Osteoblast (primary cell): ENCODE measurements at regions not wholly inside any gene's neighbourhood (a gene's known extent, or its start where the extent isn't known, plus 50 kb on each side); places are given as distances from the start of the nearest gene placed in this dataset.
"Not testable (repeated sequence)": the region's sequence is repeated elsewhere in the genome, so short reads cannot be mapped to it uniquely, and the experiment has no call there.

Source experiments
- DNase-seq: peaks from one replicate; pipeline ENCODE4 v3.0.0; 2011; ENCODE audit warnings: low spot score, mixed read lengths; ENCODE audit not compliant: insufficient read length; ENCODE audit errors: missing footprints
- H2AFZ ChIP-seq: 2 replicates; pipeline ENCODE4 v1.6.0; 2011; ENCODE audit warnings: mild to moderate bottlenecking, low read length
- H3K27ac ChIP-seq: 2 replicates; pipeline ENCODE4 v1.5.1; 2011; ENCODE audit warnings: mild to moderate bottlenecking, low read depth, low read length, moderate library complexity
- H3K27me3 ChIP-seq: 2 replicates; pipeline ENCODE4 v1.6.0; 2012; ENCODE audit warnings: mild to moderate bottlenecking, control low read depth, inconsistent platforms, low read length, moderate library complexity; ENCODE audit not compliant: insufficient read depth
- H3K36me3 ChIP-seq: 2 replicates; pipeline ENCODE4 v1.5.1; 2011; ENCODE audit warnings: mild to moderate bottlenecking, low read length, control low read depth, moderate library complexity; ENCODE audit not compliant: insufficient read depth
- H3K4me1 ChIP-seq: 2 replicates; pipeline ENCODE4 v1.5.1; 2011; ENCODE audit warnings: mild to moderate bottlenecking, low read length, control low read depth, moderate library complexity; ENCODE audit not compliant: insufficient read depth
- H3K4me2 ChIP-seq: 2 replicates; pipeline ENCODE4 v1.6.0; 2011; ENCODE audit warnings: mild to moderate bottlenecking, low read length; ENCODE audit not compliant: insufficient read depth
- H3K4me3 ChIP-seq: fragments of 200-600 bp; sonication (generic); 3 replicates; pipeline ENCODE4 v1.5.1; 2012; ENCODE audit warnings: mild to moderate bottlenecking, low read length, inconsistent platforms; ENCODE audit not compliant: insufficient read depth
- H3K79me2 ChIP-seq: 2 replicates; pipeline ENCODE4 v1.6.0; 2012; ENCODE audit warnings: mild to moderate bottlenecking, low read length, control low read depth, inconsistent platforms; ENCODE audit not compliant: insufficient read depth
- H3K9me3 ChIP-seq: 2 replicates; pipeline ENCODE4 v1.5.1; 2011; ENCODE audit warnings: low read depth, low read length, control low read depth
- H4K20me1 ChIP-seq: 2 replicates; pipeline ENCODE4 v1.6.0; 2012; ENCODE audit warnings: mild to moderate bottlenecking, low read length, control low read depth; ENCODE audit not compliant: insufficient read depth
- CTCF ChIP-seq: IDR thresholded peaks from 2 replicates; pipeline ENCODE4 v1.5.1; 2011; ENCODE audit warnings: mild to moderate bottlenecking, low read depth, low read length, moderate library complexity; ENCODE audit errors: extremely low read depth

GRCh38 chr13:18822655-18823639 lies 358.7 kb downstream of the TUBA3C start:
- not testable (repeated sequence) for H3K9me3 ChIP-seq, H3K36me3 ChIP-seq, H3K4me3 ChIP-seq, DNase-seq, H3K27ac ChIP-seq, H3K27me3 ChIP-seq, H3K4me1 ChIP-seq, H3K79me2 ChIP-seq, H2AFZ ChIP-seq, H3K4me2 ChIP-seq, H4K20me1 ChIP-seq

- not testable (repeated sequence) for H3K36me3 ChIP-seq, H2AFZ ChIP-seq, H3K9me3 ChIP-seq, H3K27me3 ChIP-seq, DNase-seq, H3K4me1 ChIP-seq, H3K79me2 ChIP-seq, H4K20me1 ChIP-seq, H3K27ac ChIP-seq, H3K4me2 ChIP-seq, H3K4me3 ChIP-seq
Observed at GRCh38 chr13:18773988-18774387, 407.6 kb downstream of the TUBA3C start.

GRCh38 chr13:18741696-18742095 lies 439.9 kb downstream of the TUBA3C start:
- H3K27me3 ChIP-seq, DNase-seq, H4K20me1 ChIP-seq, H3K4me3 ChIP-seq, H3K36me3 ChIP-seq, H3K9me3 ChIP-seq, H2AFZ ChIP-seq, H3K4me1 ChIP-seq, H3K27ac ChIP-seq, H3K79me2 ChIP-seq, H3K4me2 ChIP-seq: not testable (repeated sequence)

GRCh38 chr13:18739310-18739709 lies 442.3 kb downstream of the TUBA3C start:
- Histone ChIP-seq H3K27me3 (no peaks in the 10 kb centered on the region), H3K9me3 (no peaks in the 10 kb centered on the region), H3K4me3 (no peak overlapping the region), H4K20me1 (no peaks in the 10 kb centered on the region), H3K4me2 (no peak overlapping the region), H3K36me3 (no peaks in the 10 kb centered on the region), H3K27ac (no peak overlapping the region), H2AFZ (no peak overlapping the region), H3K4me1 (no peaks in the 10 kb centered on the region), H3K79me2 (no peaks in the 10 kb centered on the region)
- no peak for DNase-seq
- TF ChIP-seq CTCF = no peak

GRCh38 chr13:18738086-18738485 lies 443.5 kb downstream of the TUBA3C start:
- not testable (repeated sequence) for H3K4me2 ChIP-seq, DNase-seq, H3K9me3 ChIP-seq, H4K20me1 ChIP-seq, H3K27me3 ChIP-seq, H3K27ac ChIP-seq, H3K36me3 ChIP-seq, H3K4me1 ChIP-seq, H3K4me3 ChIP-seq, H3K79me2 ChIP-seq, H2AFZ ChIP-seq

- H3K36me3 ChIP-seq, H3K79me2 ChIP-seq, H2AFZ ChIP-seq, H3K27ac ChIP-seq, H3K27me3 ChIP-seq, H3K4me1 ChIP-seq, H3K4me2 ChIP-seq, H3K4me3 ChIP-seq, H3K9me3 ChIP-seq, H4K20me1 ChIP-seq, DNase-seq: not testable (repeated sequence)
Observed at GRCh38 chr13:18727138-18727537, 454.5 kb downstream of the TUBA3C start.

- not testable (repeated sequence) for H4K20me1 ChIP-seq, H3K79me2 ChIP-seq, H3K4me1 ChIP-seq, H3K4me3 ChIP-seq, H3K36me3 ChIP-seq, H3K27ac ChIP-seq, H3K9me3 ChIP-seq, DNase-seq, H2AFZ ChIP-seq, H3K27me3 ChIP-seq, H3K4me2 ChIP-seq
Observed at GRCh38 chr13:18726524-18726923, 455.1 kb downstream of the TUBA3C start.

GRCh38 chr13:18725242-18725822 lies 456.3 kb downstream of the TUBA3C start:
- DNase-seq, H3K79me2 ChIP-seq, H3K27ac ChIP-seq, H3K4me2 ChIP-seq, H2AFZ ChIP-seq, H4K20me1 ChIP-seq, H3K9me3 ChIP-seq, H3K36me3 ChIP-seq, H3K4me3 ChIP-seq, H3K4me1 ChIP-seq, H3K27me3 ChIP-seq: not testable (repeated sequence)
